GM21390 (cell line): ENCODE measurements at regions not wholly inside any gene's neighbourhood (a gene's known extent, or its start where the extent isn't known, plus 50 kb on each side); places are given as distances from the start of the nearest gene placed in this dataset.

Source experiments
- ATAC-seq: cut with Tn5 transposase; IDR thresholded peaks from one replicate; pipeline ENCODE4 v1.9.1; 2021; ENCODE audit not compliant: unreplicated experiment

DNA sequence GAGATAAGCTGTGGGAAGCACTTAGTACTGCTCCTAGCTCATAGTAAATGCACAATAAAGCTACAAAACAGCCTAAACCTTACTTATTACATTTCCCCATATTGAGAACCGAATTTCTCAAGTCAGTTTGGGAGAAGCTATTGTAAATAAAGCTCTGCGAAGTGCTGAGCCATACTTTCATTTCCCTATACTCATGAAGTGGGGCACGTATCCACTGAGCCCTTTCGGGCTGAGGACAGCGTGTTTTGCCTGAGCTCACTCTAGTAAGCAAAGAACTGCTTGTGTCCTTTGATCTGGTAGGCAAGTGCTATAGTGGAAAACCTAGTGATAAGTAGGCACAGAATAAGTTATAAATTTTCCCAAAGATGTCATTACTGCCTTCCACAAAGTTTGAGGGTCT is 165.0 kb downstream of the RSL24D1 start:
- no peak for ATAC-seq

GRCh38 chr15:55026381-55026780 is 170.4 kb downstream of the RSL24D1 start:
- ATAC-seq = no peak

- no peak for ATAC-seq
Measured at GRCh38 chr15:55017635-55018034, 179.1 kb downstream of the RSL24D1 start.

DNA sequence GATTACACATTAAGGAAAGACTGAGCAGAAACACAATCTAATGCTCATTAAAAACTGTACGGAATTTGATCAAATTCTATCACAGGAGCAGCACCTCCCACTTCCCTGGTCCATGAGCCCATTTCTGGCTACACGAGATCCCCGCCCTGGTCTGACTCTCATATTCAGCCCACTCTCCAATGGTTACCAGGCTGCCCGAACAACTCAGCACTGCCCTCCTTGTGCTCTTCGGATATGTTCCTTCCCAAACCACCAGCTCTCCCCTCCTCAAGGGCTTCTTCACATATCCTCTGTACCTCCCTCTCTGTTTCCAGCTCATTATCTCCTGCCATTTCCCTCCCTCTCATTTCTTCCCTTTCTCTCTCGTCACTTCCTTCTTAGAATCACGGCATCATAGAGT is 180.5 kb downstream of the RSL24D1 start:
- no peak for ATAC-seq

DNA sequence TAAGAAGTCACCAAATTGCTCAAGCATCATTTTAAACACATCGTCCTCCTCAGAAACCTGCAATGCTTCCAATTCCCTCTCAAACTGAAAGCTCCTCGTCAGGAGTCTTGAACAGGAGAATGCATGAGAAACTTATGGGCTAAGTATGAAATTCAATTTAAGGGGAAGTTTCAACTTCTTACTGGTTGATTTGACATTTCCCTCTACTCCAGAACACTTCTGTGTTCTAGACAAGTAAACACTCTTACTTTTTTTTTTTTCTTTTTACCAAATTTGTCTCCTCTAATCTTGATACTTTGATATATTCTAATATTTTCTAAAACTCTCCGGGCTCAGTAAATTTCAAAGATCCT is 181.7 kb downstream of the RSL24D1 start:
- ATAC-seq = no peak

DNA sequence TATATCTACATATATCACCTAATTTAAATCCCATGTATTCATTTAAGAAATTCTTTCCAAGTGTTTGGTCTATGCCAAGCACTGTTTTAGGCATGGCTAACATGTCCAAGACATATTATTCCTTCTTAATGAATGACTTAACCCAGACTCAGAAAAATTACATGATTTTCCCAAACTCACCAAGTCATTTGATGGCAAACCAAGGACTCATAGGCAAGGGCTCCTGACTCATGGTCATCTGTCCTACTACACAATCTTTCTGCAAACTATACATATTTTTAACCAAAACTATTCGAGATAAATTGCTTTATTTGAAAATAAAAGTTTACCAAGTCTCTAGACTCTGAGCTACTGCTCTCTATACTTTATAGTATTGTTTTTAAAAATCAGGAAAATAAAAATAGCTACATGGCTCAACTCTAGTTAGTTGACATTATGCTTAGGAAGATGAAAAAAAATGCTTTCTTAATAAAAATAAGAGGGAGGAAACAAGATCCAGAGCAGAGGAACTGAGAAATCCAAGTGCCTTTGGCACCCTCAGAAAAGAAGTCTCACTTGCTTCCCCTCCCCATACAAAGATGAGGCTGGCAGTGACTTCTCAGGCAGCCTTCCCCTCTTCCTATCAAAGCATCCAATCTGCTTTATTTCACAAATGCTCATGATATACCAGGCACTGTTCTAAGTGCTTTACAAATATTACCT is 182.2 kb downstream of the RSL24D1 start:
- ATAC-seq = no peak

DNA sequence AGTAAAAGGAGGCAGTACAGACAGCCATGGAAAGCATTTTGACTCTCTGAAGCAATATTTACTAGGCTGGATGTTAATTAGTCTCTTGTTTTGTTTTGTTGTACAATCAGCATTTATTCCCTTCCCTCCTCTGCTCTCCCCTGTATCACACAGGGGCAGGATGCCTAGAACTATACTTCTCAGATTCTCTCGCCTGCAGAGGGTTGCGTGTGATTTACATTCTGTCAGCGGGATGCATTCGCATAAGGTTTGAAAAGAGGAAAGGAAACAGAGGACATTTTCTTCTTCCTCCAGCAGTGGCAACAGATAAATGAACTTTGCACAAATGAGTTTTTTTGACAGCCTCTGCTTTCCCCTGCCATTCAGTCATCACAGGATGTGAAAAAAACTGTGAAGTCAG is 188.3 kb downstream of the RSL24D1 start:
- ATAC-seq = no peak

DNA sequence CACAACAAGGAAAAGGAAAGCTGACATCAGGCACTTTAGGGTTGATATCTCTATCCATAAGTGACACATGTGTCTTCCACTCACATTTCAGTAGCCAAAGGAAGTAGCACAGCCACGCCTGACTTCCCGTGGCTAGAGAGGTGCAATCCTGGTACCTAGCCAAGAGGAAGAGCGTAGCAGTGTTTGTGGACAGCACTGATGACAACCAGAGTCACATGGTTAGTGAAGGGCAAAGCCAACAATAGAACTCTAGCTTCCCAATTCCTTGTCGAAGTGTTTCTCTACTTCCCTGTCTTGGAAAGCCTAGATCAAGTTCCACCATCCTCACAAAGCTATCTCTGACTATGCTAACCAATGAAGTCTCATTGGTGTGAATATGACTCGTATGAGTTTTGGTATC is 189.2 kb downstream of the RSL24D1 start:
- ATAC-seq = no peak

GRCh38 chr15:55005679-55006078 is 191.1 kb downstream of the RSL24D1 start:
- ATAC-seq = no peak

GRCh38 chr15:55003965-55004873 is 192.5 kb downstream of the RSL24D1 start:
- no peak for ATAC-seq

DNA sequence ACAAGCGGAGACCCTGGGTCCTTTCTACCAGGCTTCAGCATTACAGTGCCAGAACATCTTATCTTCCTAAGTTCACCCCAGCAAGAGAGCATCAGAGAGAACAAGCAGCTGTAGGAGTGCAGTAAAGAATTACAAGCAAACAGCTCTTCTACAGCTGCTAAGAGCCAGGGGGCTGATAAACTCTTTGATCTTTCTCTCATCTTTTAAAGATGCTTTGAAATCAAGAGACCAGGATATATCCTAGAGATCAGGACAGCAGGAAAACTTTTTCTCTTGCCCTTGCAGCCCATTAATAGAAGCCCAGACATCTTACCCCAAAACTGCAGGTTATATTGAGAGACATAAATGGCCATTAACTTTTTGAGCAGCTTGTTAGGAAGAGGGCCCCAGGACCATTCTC is 198.1 kb downstream of the RSL24D1 start:
- ATAC-seq = no peak

GRCh38 chr15:54990793-54991192 is 205.9 kb downstream of the RSL24D1 start:
- no peak for ATAC-seq

- no peak for ATAC-seq
Measured at GRCh38 chr15:54987881-54988280, 208.9 kb downstream of the RSL24D1 start.

DNA sequence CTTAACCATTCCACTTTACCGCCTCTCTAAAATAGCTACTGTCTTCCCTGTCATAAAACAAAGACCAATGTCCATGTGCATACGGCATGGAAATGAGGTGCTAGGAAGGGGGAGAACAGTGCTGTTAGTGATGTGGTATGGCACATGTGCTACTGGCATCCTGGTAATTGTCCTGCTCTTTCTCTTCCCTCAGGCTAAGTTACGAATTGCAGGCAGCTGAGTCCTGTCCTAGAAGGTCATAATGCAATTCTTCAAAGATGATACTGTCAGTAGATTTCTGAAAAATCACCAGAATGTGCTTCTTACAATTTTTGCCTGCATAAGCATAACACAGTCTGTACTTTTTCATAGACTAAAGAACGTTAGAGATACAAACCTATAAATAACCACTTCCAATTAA is 216.8 kb downstream of the RSL24D1 start:
- ATAC-seq = no peak

DNA sequence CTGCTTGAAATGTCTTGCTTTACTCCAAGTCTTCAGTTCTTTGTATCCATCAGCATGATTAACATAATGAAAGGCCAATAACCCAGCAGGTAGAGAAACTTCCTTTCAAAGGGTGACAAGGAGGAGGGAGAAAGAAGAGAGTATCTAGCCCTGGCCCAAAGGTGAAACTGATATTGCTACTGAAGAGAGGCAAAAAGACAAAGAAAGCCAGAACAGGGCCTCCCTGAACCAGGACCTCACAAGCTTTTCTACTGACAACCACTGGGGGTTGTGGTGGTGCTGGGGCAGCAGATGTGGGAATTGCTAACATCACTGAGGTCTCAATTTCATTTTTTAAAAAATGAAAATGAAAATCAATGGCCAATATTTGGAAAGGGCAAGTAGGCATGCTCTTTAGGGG is 234.1 kb downstream of the RSL24D1 start:
- no peak for ATAC-seq

- no peak for ATAC-seq
Measured at GRCh38 chr15:54960266-54960665, 236.5 kb downstream of the RSL24D1 start.

- no peak for ATAC-seq
Measured at GRCh38 chr15:54941417-54941816, 255.3 kb downstream of the RSL24D1 start.

- ATAC-seq = no peak
Measured at GRCh38 chr15:54917312-54917711, 279.4 kb downstream of the RSL24D1 start.

DNA sequence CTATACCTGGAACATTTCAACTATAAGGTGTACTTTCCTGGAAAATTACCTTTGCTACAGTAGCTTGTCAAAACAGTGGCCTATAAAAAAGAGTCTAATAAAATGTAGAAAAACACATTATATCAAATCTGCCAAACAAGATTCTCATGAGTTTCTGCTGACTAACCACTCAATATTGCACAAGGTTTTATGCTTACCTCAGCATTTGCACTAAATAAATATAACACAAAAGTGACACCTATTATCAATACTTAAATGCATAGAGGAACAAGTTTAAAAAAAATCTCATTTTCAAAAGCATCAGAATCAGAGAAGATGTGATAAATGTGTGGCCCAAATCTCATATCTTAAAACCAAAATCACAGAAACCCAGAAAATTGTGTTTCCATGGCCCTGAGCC is 281.4 kb downstream of the RSL24D1 start:
- ATAC-seq = no peak

GRCh38 chr15:54884312-54884711 is 312.4 kb downstream of the RSL24D1 start:
- ATAC-seq = no peak

GRCh38 chr15:54859982-54860381 is 336.8 kb downstream of the RSL24D1 start:
- ATAC-seq = no peak

- no peak for ATAC-seq
Measured at GRCh38 chr15:54854667-54855066, 342.1 kb downstream of the RSL24D1 start.
